HEK293 (cell line): ENCODE measurements at regions not wholly inside any gene's neighbourhood (a gene's known extent, or its start where the extent isn't known, plus 50 kb on each side); places are given as distances from the start of the nearest gene placed in this dataset.

ENCODE experiments used
- CTCF ChIA-PET: fragments of 350-600 bp; formaldehyde crosslinking; extraction: SDS; loops from one replicate; lab custom pipeline; 2021; ENCODE audit warnings: antibody characterized with exemption; lab: Yijun Ruan, JAX
- POLR2A ChIA-PET: fragments of 300-600 bp; formaldehyde crosslinking; extraction: SDS; loops from one replicate; lab custom pipeline; 2020; ENCODE audit warnings: antibody characterized with exemption, inconsistent platforms; lab: Yijun Ruan, JAX
- H3K27ac ChIP-seq: fragments of 200-500 bp; sonication (Bioruptor generic); 2 replicates; pipeline ENCODE4 v1.5.1; 2014; ENCODE audit warnings: low read depth, low read length, control low read depth, inconsistent platforms; ENCODE audit errors: extremely low read depth
- H3K36me3 ChIP-seq, 2 experiments: fragments of 200-500 bp in 1 of 2; sonication (Bioruptor generic) in 1 of 2; 1 replicate in 1 of 2; 2 replicates in 1 of 2; pipeline ENCODE4 v1.5.1; 2014 to 2017; ENCODE audit warnings: inconsistent platforms in 2 of 2, low read length in 2 of 2; ENCODE audit not compliant: control insufficient read depth in 2 of 2, insufficient read depth in 1 of 2
- H3K4me1 ChIP-seq: fragments of 200-500 bp; sonication (Bioruptor generic); 2 replicates; pipeline ENCODE4 v1.5.1; 2014; ENCODE audit warnings: mild to moderate bottlenecking, low read length, inconsistent platforms; ENCODE audit not compliant: control insufficient read depth, insufficient read depth
- H3K4me3 ChIP-seq: 2 replicates; pipeline ENCODE4 v1.5.1; 2011; ENCODE audit warnings: low read depth, mild to moderate bottlenecking, control low read depth, low read length, moderate library complexity
- H3K9me3 ChIP-seq: fragments of 200-500 bp; sonication (Bioruptor generic); 2 replicates; pipeline ENCODE4 v1.5.1; 2014; ENCODE audit warnings: low read depth, low read length, inconsistent platforms; ENCODE audit not compliant: control insufficient read depth, insufficient read depth
- ZBTB7A ChIP-seq: fragments of 450-650 bp; formaldehyde crosslinking; IDR thresholded peaks from 2 replicates; pipeline ENCODE4 v1.5.1; 2016; ENCODE audit warnings: low read depth, missing biosample characterization, missing genetic modification characterization
- ZBTB8A ChIP-seq: fragments of 450-650 bp; formaldehyde crosslinking; IDR thresholded peaks from 2 replicates; pipeline ENCODE4 v1.5.1; 2016; ENCODE audit warnings: missing biosample characterization, missing genetic modification characterization
- ZNF112 ChIP-seq: fragments of 450-650 bp; formaldehyde crosslinking; IDR thresholded peaks from 2 replicates; pipeline ENCODE4 v1.5.0; 2017; ENCODE audit warnings: missing biosample characterization, missing genetic modification characterization
- ZNF211 ChIP-seq: fragments of 450-650 bp; formaldehyde crosslinking; IDR thresholded peaks from 2 replicates; pipeline ENCODE4 v1.5.1; 2016; ENCODE audit warnings: low read depth, missing biosample characterization, missing genetic modification characterization
- ZNF302 ChIP-seq: fragments of 450-650 bp; formaldehyde crosslinking; IDR thresholded peaks from 2 replicates; pipeline ENCODE4 v1.5.1; 2016; ENCODE audit warnings: missing biosample characterization, missing genetic modification characterization, low read depth
- ZNF623 ChIP-seq: fragments of 450-650 bp; formaldehyde crosslinking; IDR thresholded peaks from 2 replicates; pipeline ENCODE4 v1.5.1; 2016; ENCODE audit warnings: missing biosample characterization, missing genetic modification characterization
- ZNF707 ChIP-seq: fragments of 450-650 bp; formaldehyde crosslinking; IDR thresholded peaks from 2 replicates; pipeline ENCODE4 v1.5.1; 2016; ENCODE audit warnings: missing biosample characterization, missing genetic modification characterization
- ZNF747 ChIP-seq: fragments of 450-650 bp; formaldehyde crosslinking; IDR thresholded peaks from 2 replicates; pipeline ENCODE4 v1.5.1; 2016; ENCODE audit warnings: missing biosample characterization, missing genetic modification characterization
- ZNF792 ChIP-seq: fragments of 450-650 bp; formaldehyde crosslinking; IDR thresholded peaks from 2 replicates; pipeline ENCODE4 v1.5.1; 2016; ENCODE audit warnings: missing biosample characterization, missing genetic modification characterization
- TF ChIP-seq, protein P1 (sequence below): fragments of 450-650 bp; formaldehyde crosslinking; IDR thresholded peaks from 2 replicates; pipeline ENCODE4 v1.5.1; 2016; ENCODE audit warnings: missing biosample characterization, missing genetic modification characterization
- TF ChIP-seq, protein P2 (sequence below): fragments of 450-650 bp; formaldehyde crosslinking; IDR thresholded peaks from 2 replicates; pipeline ENCODE4 v1.5.1; 2016; ENCODE audit warnings: missing biosample characterization, missing genetic modification characterization, low read depth
- TF ChIP-seq, protein P3 (sequence below): fragments of 450-650 bp; formaldehyde crosslinking; IDR thresholded peaks from 2 replicates; pipeline ENCODE4 v1.5.1; 2016; ENCODE audit warnings: missing biosample characterization, missing genetic modification characterization, borderline replicate concordance
- TF ChIP-seq, protein P4 (sequence below): fragments of 450-650 bp; formaldehyde crosslinking; conservative IDR thresholded peaks from 2 replicates; pipeline ENCODE4 v1.5.1; 2016; ENCODE audit warnings: low read depth, missing biosample characterization, missing genetic modification characterization
- TF ChIP-seq, protein P5 (sequence below): fragments of 450-650 bp; formaldehyde crosslinking; IDR thresholded peaks from 2 replicates; pipeline ENCODE4 v1.5.1; 2016; ENCODE audit warnings: missing biosample characterization, missing genetic modification characterization
- TF ChIP-seq, protein P6 (sequence below): fragments of 450-650 bp; formaldehyde crosslinking; optimal IDR thresholded peaks from 2 replicates; pipeline ENCODE3; 2016; ENCODE audit warnings: missing biosample characterization, mild to moderate bottlenecking, missing genetic modification characterization

DNA sequence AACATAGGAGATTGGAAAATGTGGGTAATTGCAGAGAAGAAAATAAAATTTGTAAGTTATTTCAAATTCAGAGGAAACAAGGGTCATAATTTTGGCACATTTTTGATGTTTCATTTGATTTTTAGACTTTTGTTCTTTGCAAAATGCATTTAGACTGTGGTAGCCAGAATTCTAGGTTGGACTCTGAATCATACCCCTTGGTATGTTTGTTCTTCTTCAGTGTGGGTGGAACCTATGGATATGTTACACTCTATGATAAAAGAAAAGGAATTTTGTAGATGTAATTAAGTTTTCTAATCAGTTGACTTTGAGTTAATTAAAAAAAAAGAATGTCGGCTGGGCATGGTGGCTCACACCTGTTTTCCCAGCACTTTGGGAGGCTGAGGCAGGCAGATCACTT is 827.0 kb downstream of the AACS start (continued):
- TF ChIP-seq ZNF747 (tag by site-specific recombination): no peak

DNA sequence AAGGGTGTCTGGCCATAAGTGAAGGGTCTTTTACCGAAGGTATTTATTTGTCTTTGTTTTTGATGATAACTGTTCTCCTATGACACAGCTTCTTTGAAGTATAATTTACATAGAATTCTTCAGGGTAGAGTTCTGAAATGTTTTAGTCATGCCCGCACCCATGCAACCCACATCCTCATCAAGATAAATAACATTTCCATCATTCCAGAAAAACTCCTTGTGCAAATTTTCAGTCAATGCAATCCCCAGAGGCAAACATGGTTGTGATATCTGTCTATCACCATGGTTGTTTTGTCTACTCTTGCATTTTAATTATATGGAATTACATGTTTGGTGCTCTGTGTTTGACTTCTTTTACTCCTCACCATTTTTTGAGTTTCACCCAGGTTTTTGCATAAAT is 837.8 kb downstream of the AACS start:
- Histone ChIP-seq H3K4me3 (no peak overlapping the region), H3K36me3 (no peaks in the 10 kb centered on the region), H3K27ac (no peak overlapping the region), H3K4me1 (no peaks in the 10 kb centered on the region), H3K9me3 (no peaks in the 10 kb centered on the region)
- POLR2A ChIA-PET: no interaction called here
- CTCF ChIA-PET: no interaction called here
- no peak for TF ChIP-seq ZNF707 (tag by site-specific recombination)
- TF ChIP-seq, protein P1, sequence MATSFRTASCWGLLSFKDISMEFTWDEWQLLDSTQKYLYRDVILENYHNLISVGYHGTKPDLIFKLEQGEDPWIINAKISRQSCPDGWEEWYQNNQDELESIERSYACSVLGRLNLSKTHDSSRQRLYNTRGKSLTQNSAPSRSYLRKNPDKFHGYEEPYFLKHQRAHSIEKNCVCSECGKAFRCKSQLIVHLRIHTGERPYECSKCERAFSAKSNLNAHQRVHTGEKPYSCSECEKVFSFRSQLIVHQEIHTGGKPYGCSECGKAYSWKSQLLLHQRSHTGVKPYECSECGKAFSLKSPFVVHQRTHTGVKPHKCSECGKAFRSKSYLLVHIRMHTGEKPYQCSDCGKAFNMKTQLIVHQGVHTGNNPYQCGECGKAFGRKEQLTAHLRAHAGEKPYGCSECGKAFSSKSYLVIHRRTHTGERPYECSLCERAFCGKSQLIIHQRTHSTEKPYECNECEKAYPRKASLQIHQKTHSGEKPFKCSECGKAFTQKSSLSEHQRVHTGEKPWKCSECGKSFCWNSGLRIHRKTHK (tag by site-specific recombination): no peak
- TF ChIP-seq ZNF792 (tag by site-specific recombination): no peak
- no peak for TF ChIP-seq ZNF302 (tag by site-specific recombination)
- TF ChIP-seq, protein P2, sequence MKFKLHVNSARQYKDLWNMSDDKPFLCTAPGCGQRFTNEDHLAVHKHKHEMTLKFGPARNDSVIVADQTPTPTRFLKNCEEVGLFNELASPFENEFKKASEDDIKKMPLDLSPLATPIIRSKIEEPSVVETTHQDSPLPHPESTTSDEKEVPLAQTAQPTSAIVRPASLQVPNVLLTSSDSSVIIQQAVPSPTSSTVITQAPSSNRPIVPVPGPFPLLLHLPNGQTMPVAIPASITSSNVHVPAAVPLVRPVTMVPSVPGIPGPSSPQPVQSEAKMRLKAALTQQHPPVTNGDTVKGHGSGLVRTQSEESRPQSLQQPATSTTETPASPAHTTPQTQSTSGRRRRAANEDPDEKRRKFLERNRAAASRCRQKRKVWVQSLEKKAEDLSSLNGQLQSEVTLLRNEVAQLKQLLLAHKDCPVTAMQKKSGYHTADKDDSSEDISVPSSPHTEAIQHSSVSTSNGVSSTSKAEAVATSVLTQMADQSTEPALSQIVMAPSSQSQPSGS: no peak
- TF ChIP-seq ZNF623 (tag by site-specific recombination): no peak
- TF ChIP-seq, protein P3, sequence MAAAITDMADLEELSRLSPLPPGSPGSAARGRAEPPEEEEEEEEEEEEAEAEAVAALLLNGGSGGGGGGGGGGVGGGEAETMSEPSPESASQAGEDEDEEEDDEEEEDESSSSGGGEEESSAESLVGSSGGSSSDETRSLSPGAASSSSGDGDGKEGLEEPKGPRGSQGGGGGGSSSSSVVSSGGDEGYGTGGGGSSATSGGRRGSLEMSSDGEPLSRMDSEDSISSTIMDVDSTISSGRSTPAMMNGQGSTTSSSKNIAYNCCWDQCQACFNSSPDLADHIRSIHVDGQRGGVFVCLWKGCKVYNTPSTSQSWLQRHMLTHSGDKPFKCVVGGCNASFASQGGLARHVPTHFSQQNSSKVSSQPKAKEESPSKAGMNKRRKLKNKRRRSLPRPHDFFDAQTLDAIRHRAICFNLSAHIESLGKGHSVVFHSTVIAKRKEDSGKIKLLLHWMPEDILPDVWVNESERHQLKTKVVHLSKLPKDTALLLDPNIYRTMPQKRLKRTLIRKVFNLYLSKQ (tag by site-specific recombination): no peak
- no peak for TF ChIP-seq ZNF112
- TF ChIP-seq, protein P4, sequence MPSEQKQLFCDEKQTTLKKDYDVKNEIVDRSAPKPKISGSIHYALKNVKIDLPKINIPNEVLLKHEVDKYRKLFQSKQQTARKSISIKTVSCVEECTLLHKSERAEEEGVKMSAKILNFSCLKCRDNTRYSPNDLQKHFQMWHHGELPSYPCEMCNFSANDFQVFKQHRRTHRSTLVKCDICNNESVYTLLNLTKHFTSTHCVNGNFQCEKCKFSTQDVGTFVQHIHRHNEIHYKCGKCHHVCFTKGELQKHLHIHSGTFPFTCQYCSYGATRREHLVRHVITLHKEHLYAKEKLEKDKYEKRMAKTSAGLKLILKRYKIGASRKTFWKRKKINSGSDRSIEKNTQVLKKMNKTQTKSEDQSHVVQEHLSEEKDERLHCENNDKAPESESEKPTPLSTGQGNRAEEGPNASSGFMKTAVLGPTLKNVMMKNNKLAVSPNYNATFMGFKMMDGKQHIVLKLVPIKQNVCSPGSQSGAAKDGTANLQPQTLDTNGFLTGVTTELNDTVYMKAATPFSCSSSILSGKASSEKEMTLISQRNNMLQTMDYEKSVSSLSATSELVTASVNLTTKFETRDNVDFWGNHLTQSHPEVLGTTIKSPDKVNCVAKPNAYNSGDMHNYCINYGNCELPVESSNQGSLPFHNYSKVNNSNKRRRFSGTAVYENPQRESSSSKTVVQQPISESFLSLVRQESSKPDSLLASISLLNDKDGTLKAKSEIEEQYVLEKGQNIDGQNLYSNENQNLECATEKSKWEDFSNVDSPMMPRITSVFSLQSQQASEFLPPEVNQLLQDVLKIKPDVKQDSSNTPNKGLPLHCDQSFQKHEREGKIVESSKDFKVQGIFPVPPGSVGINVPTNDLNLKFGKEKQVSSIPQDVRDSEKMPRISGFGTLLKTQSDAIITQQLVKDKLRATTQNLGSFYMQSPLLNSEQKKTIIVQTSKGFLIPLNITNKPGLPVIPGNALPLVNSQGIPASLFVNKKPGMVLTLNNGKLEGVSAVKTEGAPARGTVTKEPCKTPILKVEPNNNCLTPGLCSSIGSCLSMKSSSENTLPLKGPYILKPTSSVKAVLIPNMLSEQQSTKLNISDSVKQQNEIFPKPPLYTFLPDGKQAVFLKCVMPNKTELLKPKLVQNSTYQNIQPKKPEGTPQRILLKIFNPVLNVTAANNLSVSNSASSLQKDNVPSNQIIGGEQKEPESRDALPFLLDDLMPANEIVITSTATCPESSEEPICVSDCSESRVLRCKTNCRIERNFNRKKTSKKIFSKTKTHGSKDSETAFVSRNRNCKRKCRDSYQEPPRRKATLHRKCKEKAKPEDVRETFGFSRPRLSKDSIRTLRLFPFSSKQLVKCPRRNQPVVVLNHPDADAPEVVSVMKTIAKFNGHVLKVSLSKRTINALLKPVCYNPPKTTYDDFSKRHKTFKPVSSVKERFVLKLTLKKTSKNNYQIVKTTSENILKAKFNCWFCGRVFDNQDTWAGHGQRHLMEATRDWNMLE (tag by site-specific recombination): no peak
- no peak for TF ChIP-seq ZBTB7A
- TF ChIP-seq, protein P5, sequence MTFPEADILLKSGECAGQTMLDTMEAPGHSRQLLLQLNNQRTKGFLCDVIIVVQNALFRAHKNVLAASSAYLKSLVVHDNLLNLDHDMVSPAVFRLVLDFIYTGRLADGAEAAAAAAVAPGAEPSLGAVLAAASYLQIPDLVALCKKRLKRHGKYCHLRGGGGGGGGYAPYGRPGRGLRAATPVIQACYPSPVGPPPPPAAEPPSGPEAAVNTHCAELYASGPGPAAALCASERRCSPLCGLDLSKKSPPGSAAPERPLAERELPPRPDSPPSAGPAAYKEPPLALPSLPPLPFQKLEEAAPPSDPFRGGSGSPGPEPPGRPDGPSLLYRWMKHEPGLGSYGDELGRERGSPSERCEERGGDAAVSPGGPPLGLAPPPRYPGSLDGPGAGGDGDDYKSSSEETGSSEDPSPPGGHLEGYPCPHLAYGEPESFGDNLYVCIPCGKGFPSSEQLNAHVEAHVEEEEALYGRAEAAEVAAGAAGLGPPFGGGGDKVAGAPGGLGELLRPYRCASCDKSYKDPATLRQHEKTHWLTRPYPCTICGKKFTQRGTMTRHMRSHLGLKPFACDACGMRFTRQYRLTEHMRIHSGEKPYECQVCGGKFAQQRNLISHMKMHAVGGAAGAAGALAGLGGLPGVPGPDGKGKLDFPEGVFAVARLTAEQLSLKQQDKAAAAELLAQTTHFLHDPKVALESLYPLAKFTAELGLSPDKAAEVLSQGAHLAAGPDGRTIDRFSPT (tag by site-specific recombination): no peak
- TF ChIP-seq ZNF211 (tag by site-specific recombination): no peak
- TF ChIP-seq, protein P6, sequence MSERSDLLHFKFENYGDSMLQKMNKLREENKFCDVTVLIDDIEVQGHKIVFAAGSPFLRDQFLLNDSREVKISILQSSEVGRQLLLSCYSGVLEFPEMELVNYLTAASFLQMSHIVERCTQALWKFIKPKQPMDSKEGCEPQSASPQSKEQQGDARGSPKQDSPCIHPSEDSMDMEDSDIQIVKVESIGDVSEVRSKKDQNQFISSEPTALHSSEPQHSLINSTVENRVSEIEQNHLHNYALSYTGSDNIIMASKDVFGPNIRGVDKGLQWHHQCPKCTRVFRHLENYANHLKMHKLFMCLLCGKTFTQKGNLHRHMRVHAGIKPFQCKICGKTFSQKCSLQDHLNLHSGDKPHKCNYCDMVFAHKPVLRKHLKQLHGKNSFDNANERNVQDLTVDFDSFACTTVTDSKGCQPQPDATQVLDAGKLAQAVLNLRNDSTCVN: no peak
- no peak for TF ChIP-seq ZBTB8A (tag by site-specific recombination)
